ENCODE measurements at regions not wholly inside any gene's neighbourhood (a gene's known extent, or its start where the extent isn't known, plus 50 kb on each side); places are given as distances from the start of the nearest gene placed in this dataset.

- Histone ChIP-seq H3K4me3 (ENCODE audit: low read length) (no peak overlapping the region), H3K27ac (ENCODE audit: low read length) (no peak overlapping the region), H3K9me3 (ENCODE audit: control insufficient read depth, low read depth, low read length) (no peaks in the 10 kb centered on the region), H3K36me3 (ENCODE audit: control insufficient read depth, insufficient read depth, low read length) (no peaks in the 10 kb centered on the region), H3K4me1 (ENCODE audit: control insufficient read depth, insufficient read depth, low read length) (no peaks in the 10 kb centered on the region), H3K27me3 (ENCODE audit: control insufficient read depth, insufficient read depth, low read length) (no peaks in the 10 kb centered on the region)
- no peak for DNase-seq
- no CpG with 5 or more reads among the region's 1 CpG for WGBS (ENCODE audit: insufficient coverage, low lambda C conversion rate)
Measured at GRCh38 chr4:178745203-178745602, 1303.0 kb upstream of the AGA start.

DNA sequence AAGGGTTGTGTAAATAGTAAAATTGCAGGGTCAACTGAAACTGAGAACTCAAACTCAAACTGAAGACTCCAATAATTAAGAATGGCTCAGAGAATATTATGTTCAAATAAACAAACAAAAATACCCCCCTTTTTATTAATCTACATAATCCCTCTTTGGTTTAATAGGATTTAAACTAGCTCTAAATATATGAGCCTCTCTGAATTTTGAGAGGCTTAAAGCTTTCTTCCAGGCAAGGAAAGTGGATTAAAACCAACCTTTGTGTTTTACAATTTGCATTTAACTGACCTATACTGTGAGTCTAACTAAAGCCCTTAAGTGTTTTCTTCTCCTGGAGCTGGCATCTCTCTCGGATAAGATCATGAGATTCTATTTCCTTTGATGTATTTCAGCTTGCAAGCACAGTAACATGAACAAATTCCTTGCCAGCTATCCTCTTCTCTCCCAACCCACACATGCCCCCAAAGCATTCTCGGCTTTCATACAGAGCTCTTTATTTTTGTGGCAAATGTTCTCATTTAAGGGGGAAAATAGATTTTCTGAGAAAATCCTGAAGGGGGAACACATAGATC lies 1310.8 kb upstream of the AGA start:
- DNase-seq = no peak
- no peak overlapping the region for H3K27ac ChIP-seq (ENCODE audit: low read length)
- H3K9me3 ChIP-seq (ENCODE audit: control insufficient read depth, low read depth, low read length) = no peaks in the 10 kb centered on the region
- H3K27me3 ChIP-seq (ENCODE audit: control insufficient read depth, insufficient read depth, low read length) = no peaks in the 10 kb centered on the region
- WGBS (ENCODE audit: insufficient coverage, low lambda C conversion rate) = no CpG with 5 or more reads among the region's 2 CpGs
- H3K4me1 ChIP-seq (ENCODE audit: control insufficient read depth, insufficient read depth, low read length) = no peaks in the 10 kb centered on the region
- no peaks in the 10 kb centered on the region for H3K36me3 ChIP-seq (ENCODE audit: control insufficient read depth, insufficient read depth, low read length)
- H3K4me3 ChIP-seq (ENCODE audit: low read length) = no peak overlapping the region

DNA sequence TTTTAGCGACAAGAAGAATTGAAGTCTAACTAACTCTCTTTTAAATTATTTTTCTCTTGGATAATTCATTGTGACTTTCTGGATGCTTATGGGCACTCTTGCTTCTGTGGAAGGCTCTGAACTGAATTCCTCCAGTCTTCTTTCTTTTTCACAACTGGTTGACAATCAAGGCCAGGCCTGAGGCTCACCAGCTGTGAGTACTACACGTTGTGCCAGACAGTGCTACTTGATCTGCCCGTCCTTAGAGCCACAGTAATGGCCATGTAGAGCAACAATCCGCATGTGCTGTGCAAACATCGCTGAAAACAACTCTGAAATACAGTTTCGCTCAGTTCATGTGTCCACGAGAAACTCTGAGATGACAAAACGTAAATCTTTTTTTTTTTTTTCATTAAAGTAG lies 1336.3 kb upstream of the AGA start:
- DNase-seq = no peak
- H3K27ac ChIP-seq (ENCODE audit: low read length) = no peak overlapping the region
- H3K36me3 ChIP-seq (ENCODE audit: control insufficient read depth, insufficient read depth, low read length) = no peaks in the 10 kb centered on the region
- 96% methylated on average over 4 of the region's 8 CpGs for WGBS (ENCODE audit: insufficient coverage, low lambda C conversion rate)
- no peaks in the 10 kb centered on the region for H3K4me1 ChIP-seq (ENCODE audit: control insufficient read depth, insufficient read depth, low read length)
- no peak overlapping the region for H3K4me3 ChIP-seq (ENCODE audit: low read length)
- no peaks in the 10 kb centered on the region for H3K27me3 ChIP-seq (ENCODE audit: control insufficient read depth, insufficient read depth, low read length)
- no peaks in the 10 kb centered on the region for H3K9me3 ChIP-seq (ENCODE audit: control insufficient read depth, low read depth, low read length)

GRCh38 chr4:178781779-178782178 lies 1339.5 kb upstream of the AGA start:
- no CpG with 5 or more reads among the region's 1 CpG for WGBS (ENCODE audit: insufficient coverage, low lambda C conversion rate)
- H3K36me3 ChIP-seq (ENCODE audit: control insufficient read depth, insufficient read depth, low read length) = no peaks in the 10 kb centered on the region
- no peaks in the 10 kb centered on the region for H3K27me3 ChIP-seq (ENCODE audit: control insufficient read depth, insufficient read depth, low read length)
- no peaks in the 10 kb centered on the region for H3K9me3 ChIP-seq (ENCODE audit: control insufficient read depth, low read depth, low read length)
- no peak overlapping the region for H3K4me3 ChIP-seq (ENCODE audit: low read length)
- H3K4me1 ChIP-seq (ENCODE audit: control insufficient read depth, insufficient read depth, low read length) = no peaks in the 10 kb centered on the region
- no peak for DNase-seq
- no peak overlapping the region for H3K27ac ChIP-seq (ENCODE audit: low read length)

DNA sequence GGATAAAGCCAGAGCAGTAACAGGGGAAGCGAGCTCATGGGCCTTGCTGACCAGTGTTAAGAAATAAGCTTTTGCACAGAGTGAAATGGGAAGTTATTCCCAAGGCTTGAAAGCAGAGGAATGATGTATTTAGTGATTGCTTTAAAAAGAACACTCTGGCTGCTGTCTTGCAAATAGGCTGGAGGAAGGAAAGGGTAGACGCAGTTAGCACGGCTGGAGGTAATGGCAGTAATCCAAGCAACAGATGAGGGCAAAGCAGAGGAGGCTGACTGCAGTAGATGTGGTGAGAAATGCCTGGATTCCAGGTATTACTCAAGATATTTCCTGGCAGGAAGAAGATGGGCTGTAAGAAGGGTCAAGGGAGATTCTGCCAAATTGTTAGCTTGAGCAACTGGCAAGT lies 1342.3 kb upstream of the AGA start:
- no peaks in the 10 kb centered on the region for H3K27me3 ChIP-seq (ENCODE audit: control insufficient read depth, insufficient read depth, low read length)
- H3K9me3 ChIP-seq (ENCODE audit: control insufficient read depth, low read depth, low read length) = no peaks in the 10 kb centered on the region
- H3K36me3 ChIP-seq (ENCODE audit: control insufficient read depth, insufficient read depth, low read length) = no peaks in the 10 kb centered on the region
- no peak overlapping the region for H3K27ac ChIP-seq (ENCODE audit: low read length)
- DNase-seq = no peak
- H3K4me1 ChIP-seq (ENCODE audit: control insufficient read depth, insufficient read depth, low read length) = no peaks in the 10 kb centered on the region
- no peak overlapping the region for H3K4me3 ChIP-seq (ENCODE audit: low read length)
- 100% methylated on average over 1 of the region's 3 CpGs for WGBS (ENCODE audit: insufficient coverage, low lambda C conversion rate)

DNA sequence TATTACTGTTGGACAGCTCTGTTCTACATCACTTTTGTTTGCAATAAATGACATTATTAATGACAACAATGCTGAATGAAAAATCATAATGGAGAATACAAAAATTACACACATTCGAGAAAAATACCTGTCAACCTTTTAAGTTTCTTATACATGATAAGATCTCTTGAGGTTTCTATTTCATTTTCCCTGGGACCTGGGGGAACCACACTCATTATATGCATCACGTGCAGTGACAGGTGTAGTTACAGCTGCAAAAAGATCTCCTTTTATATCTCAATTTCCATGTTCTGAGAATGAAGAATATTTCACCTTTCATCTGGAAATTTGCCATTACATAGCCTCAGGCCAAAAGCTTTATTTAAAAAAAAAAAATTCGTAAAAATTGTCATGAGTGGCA lies 1347.0 kb upstream of the AGA start:
- 94% methylated on average over 2 of the region's 3 CpGs for WGBS (ENCODE audit: insufficient coverage, low lambda C conversion rate)
- H3K4me1 ChIP-seq (ENCODE audit: control insufficient read depth, insufficient read depth, low read length) = no peaks in the 10 kb centered on the region

GRCh38 chr4:178799204-178799603 lies 1357.0 kb upstream of the AGA start:
- Histone ChIP-seq H3K4me1 (ENCODE audit: control insufficient read depth, insufficient read depth, low read length) (no peaks in the 10 kb centered on the region), H3K36me3 (ENCODE audit: control insufficient read depth, insufficient read depth, low read length) (no peaks in the 10 kb centered on the region), H3K27me3 (ENCODE audit: control insufficient read depth, insufficient read depth, low read length) (no peaks in the 10 kb centered on the region), H3K9me3 (ENCODE audit: control insufficient read depth, low read depth, low read length) (no peaks in the 10 kb centered on the region), H3K4me3 (ENCODE audit: low read length) (no peak overlapping the region), H3K27ac (ENCODE audit: low read length) (no peak overlapping the region)
- DNase-seq = no peak
- WGBS (ENCODE audit: insufficient coverage, low lambda C conversion rate) = 10% methylated on average over 2 of the region's 2 CpGs

More for the DNA sequence above, 1347.0 kb upstream of the AGA start:
- H3K27ac ChIP-seq (ENCODE audit: low read length) = no peak overlapping the region
- no peak for DNase-seq
- no peak overlapping the region for H3K4me3 ChIP-seq (ENCODE audit: low read length)
- no peaks in the 10 kb centered on the region for H3K9me3 ChIP-seq (ENCODE audit: control insufficient read depth, low read depth, low read length)
- H3K36me3 ChIP-seq (ENCODE audit: control insufficient read depth, insufficient read depth, low read length) = no peaks in the 10 kb centered on the region
- no peaks in the 10 kb centered on the region for H3K27me3 ChIP-seq (ENCODE audit: control insufficient read depth, insufficient read depth, low read length)

DNA sequence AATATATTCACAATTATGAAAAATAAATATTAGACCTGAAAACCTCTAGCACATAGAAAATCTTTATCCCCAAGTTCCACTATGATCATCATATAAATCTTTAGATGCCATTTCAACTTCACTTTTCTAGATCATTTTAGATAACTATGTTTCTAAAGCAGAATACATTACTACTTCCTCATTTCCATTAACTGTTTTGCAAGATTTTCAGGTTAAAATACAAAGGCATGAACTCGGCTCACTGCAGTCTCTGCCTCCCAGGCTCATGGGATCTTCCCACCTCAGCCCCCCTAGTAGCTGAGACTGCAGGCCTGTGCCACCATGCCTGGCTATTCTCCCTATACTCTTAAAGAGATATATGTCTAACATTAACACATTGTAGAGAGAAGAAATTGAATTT lies 1365.9 kb upstream of the AGA start:
- no peaks in the 10 kb centered on the region for H3K36me3 ChIP-seq (ENCODE audit: control insufficient read depth, insufficient read depth, low read length)
- no peak overlapping the region for H3K4me3 ChIP-seq (ENCODE audit: low read length)
- H3K27me3 ChIP-seq (ENCODE audit: control insufficient read depth, insufficient read depth, low read length) = no peaks in the 10 kb centered on the region
- WGBS (ENCODE audit: insufficient coverage, low lambda C conversion rate) = no CpG with 5 or more reads among the region's 1 CpG
- no peaks in the 10 kb centered on the region for H3K4me1 ChIP-seq (ENCODE audit: control insufficient read depth, insufficient read depth, low read length)
- DNase-seq = no peak
- H3K27ac ChIP-seq (ENCODE audit: low read length) = no peak overlapping the region
- no peaks in the 10 kb centered on the region for H3K9me3 ChIP-seq (ENCODE audit: control insufficient read depth, low read depth, low read length)

DNA sequence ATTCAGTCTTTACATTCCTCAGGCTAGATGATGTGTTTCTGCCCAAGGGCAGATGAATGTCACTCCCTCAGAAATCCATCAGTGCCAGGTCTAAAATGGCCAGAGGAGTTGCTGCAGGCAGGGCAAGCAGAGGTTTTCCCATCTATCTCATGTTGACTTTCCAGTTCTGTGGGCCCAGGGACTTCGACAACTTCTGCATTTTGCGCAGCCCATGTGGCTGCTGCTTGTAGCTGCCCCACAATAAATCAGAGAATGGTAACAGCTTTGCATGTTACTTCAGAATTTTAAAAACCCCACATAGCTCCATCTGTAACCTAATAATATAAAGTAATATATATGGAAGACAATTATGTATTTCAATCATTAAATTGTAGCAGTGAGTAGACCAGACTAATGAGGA lies 1367.7 kb upstream of the AGA start:
- H3K36me3 ChIP-seq (ENCODE audit: control insufficient read depth, insufficient read depth, low read length) = no peaks in the 10 kb centered on the region
- H3K4me3 ChIP-seq (ENCODE audit: low read length) = no peak overlapping the region
- no peaks in the 10 kb centered on the region for H3K4me1 ChIP-seq (ENCODE audit: control insufficient read depth, insufficient read depth, low read length)
- H3K27me3 ChIP-seq (ENCODE audit: control insufficient read depth, insufficient read depth, low read length) = no peaks in the 10 kb centered on the region
- no CpG with 5 or more reads among the region's 2 CpGs for WGBS (ENCODE audit: insufficient coverage, low lambda C conversion rate)
- H3K27ac ChIP-seq (ENCODE audit: low read length) = no peak overlapping the region
- no peaks in the 10 kb centered on the region for H3K9me3 ChIP-seq (ENCODE audit: control insufficient read depth, low read depth, low read length)
- DNase-seq = no peak

DNA sequence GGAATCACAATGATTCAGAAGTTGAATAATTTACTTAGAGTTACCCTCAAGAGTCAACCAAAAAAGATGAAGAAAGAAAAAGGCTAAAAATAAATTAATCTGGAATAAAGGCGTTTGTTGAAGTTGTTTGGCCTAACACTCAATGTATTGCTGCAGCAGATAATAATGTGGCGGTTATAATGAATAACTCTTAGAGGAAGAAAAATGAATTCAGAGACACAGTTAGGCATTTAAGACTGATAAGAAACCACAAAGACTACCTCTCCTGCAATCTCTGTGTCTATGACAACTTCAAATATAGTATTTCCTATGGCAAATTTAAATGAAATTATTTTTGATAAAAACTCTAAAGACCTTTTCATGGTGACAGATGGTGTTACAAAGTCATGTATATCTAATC lies 1369.1 kb upstream of the AGA start:
- H3K4me3 ChIP-seq (ENCODE audit: low read length) = no peak overlapping the region
- H3K9me3 ChIP-seq (ENCODE audit: control insufficient read depth, low read depth, low read length) = no peaks in the 10 kb centered on the region
- H3K27me3 ChIP-seq (ENCODE audit: control insufficient read depth, insufficient read depth, low read length) = no peaks in the 10 kb centered on the region
- no peak overlapping the region for H3K27ac ChIP-seq (ENCODE audit: low read length)
- WGBS (ENCODE audit: insufficient coverage, low lambda C conversion rate) = 20% methylated on average over 1 of the region's 2 CpGs
- H3K4me1 ChIP-seq (ENCODE audit: control insufficient read depth, insufficient read depth, low read length) = no peaks in the 10 kb centered on the region
- DNase-seq = no peak
- no peaks in the 10 kb centered on the region for H3K36me3 ChIP-seq (ENCODE audit: control insufficient read depth, insufficient read depth, low read length)

GRCh38 chr4:178812866-178813265 lies 1370.6 kb upstream of the AGA start:
- H3K27me3 ChIP-seq (ENCODE audit: control insufficient read depth, insufficient read depth, low read length) = no peaks in the 10 kb centered on the region
- no peak overlapping the region for H3K4me3 ChIP-seq (ENCODE audit: low read length)
- H3K9me3 ChIP-seq (ENCODE audit: control insufficient read depth, low read depth, low read length) = no peaks in the 10 kb centered on the region
- H3K4me1 ChIP-seq (ENCODE audit: control insufficient read depth, insufficient read depth, low read length) = no peaks in the 10 kb centered on the region
- WGBS (ENCODE audit: insufficient coverage, low lambda C conversion rate) = no CpG with 5 or more reads among the region's 17 CpGs
- H3K27ac ChIP-seq (ENCODE audit: low read length) = no peak overlapping the region
- H3K36me3 ChIP-seq (ENCODE audit: control insufficient read depth, insufficient read depth, low read length) = no peaks in the 10 kb centered on the region
- no peak for DNase-seq
